Renal pelvis (tissue), 1 donor: ENCODE measurements at regions not wholly inside any gene's neighbourhood (a gene's known extent, or its start where the extent isn't known, plus 50 kb on each side); places are given as distances from the start of the nearest gene placed in this dataset.
"Not testable (repeated sequence)": the region's sequence is repeated elsewhere in the genome, so short reads cannot be mapped to it uniquely, and the experiment has no call there.

Source experiments
- DNase-seq: peaks from one replicate; pipeline ENCODE4 v3.0.0-alpha.2; 2013

- DNase-seq = no peak
Observed at GRCh38 chr12:13350381-13350780, 153.9 kb downstream of the EMP1 start.

DNA sequence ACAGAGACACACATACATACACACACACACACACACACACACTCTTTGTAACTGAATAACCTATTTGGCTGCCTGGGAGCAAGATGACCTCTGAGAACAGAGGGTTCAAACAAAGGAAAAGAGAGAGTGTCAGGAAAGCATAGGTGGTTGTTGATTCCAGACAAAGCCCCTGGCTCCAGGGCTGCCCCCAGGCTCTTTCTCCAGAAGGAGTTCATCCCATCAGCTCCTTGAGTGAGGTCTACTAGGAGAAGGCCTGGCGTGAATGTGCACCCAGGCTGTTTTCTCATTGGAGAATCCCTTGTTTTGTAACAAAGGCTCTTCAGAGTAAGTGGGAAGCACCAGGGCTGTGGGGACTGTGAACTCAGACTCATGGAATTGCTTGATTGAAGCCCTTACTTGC, 151.9 kb downstream of the EMP1 start:
- DNase-seq = no peak

GRCh38 chr12:13347241-13348043, 150.9 kb downstream of the EMP1 start:
- no peak for DNase-seq

- no peak for DNase-seq
Observed at GRCh38 chr12:13345722-13346121, 149.2 kb downstream of the EMP1 start.

- DNase-seq = no peak
Observed at GRCh38 chr12:13343375-13343774, 146.8 kb downstream of the EMP1 start.

DNA sequence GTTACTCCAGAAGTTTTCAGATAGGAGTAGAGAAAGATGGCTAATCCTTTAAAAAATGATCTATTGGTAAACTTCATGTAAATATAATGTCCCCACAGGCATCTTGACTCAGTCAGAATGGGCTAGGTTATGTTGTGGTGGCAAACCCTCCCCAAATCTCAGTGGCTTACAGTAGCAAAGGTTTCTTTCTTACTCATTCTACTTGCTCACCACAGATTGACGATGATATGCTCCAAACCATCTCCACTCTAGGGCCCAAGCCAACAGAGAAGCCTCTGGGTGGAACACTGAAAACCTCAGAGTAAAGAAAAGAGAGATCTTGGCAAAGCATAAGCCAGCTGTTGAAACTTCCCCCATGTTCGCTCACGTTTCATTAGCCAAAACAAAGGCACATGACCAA, 146.4 kb downstream of the EMP1 start:
- no peak for DNase-seq

DNA sequence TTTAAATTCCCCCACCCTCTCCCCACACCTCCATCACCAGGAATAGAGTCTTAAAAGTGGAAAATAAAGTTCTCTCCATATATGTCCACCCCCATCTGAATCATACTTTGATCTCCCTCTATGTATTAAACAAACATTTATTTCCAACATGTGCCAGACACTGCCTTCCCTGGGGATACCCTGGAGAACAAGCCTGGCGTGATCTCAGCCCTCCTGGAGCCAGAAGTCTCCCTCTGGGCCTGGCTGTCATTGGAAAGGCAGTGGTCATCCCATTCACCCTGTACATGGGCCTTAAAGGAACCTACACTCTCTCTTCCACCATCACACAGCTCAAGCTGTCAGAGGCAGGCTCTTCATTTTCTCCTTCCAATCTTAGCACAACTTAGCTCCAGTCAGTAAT, 143.6 kb downstream of the EMP1 start:
- no peak for DNase-seq

GRCh38 chr12:13339538-13339937, 143.0 kb downstream of the EMP1 start:
- no peak for DNase-seq

GRCh38 chr12:13339091-13339490, 142.6 kb downstream of the EMP1 start:
- DNase-seq = no peak

GRCh38 chr12:13337791-13338190, 141.3 kb downstream of the EMP1 start:
- no peak for DNase-seq

GRCh38 chr12:13336216-13336615, 139.7 kb downstream of the EMP1 start:
- no peak for DNase-seq

DNA sequence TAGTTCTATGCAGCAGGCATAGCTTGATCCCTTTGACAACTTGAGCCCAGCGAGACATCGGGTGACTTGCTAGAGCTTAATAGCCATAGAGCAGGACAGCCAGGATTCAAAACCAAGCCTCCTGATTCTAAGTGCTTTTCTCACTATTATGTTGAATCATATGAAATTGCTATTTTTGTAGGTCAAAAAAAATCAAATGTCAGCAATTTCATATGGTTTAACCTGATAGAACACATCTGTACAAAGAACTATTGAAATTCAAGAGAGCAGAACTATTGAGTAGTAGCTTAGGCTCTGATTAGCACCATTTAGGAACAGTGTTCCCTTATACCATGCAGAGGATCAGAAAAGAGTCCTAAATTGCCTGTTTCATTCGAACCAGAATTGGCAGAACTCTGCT, 132.0 kb downstream of the EMP1 start:
- no peak for DNase-seq

DNA sequence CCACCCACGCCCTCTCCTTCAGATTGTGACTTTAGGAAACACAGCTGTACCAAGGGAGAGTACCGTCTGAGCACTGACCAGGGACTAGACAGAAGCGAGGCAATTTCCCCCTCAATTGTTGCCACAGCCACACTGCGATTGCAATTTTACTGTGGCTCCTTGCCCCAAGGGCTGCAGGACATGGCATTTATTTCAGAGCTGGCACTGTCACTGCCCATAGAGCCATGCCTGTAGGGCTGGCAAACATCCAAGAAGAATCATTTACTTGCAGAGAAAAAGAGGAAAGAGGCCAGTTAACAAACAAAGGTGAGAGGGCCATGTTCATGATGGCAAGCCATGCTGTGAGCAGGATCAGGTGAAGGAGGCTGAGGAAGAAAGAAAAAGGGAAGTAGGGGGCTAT, 129.6 kb downstream of the EMP1 start:
- no peak for DNase-seq

DNA sequence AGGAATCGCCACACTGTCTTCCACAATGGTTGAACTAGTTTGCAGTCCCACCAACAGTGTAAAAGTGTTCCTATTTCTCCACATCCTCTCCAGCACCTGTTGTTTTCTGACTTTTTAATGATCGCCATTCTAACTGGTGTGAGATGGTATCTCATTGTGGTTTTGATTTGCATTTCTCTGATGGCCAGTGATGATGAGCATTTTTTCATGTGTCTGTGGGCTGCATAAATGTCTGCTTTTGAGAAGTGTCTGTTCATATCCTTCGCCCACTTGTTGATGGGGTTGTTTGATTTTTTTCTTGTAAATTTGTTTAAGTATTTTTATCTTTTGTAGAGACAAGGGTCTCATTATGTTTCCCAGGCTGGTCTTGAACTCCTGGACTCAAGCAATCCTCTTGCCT, 128.5 kb downstream of the EMP1 start:
- DNase-seq = not testable (repeated sequence)

DNA sequence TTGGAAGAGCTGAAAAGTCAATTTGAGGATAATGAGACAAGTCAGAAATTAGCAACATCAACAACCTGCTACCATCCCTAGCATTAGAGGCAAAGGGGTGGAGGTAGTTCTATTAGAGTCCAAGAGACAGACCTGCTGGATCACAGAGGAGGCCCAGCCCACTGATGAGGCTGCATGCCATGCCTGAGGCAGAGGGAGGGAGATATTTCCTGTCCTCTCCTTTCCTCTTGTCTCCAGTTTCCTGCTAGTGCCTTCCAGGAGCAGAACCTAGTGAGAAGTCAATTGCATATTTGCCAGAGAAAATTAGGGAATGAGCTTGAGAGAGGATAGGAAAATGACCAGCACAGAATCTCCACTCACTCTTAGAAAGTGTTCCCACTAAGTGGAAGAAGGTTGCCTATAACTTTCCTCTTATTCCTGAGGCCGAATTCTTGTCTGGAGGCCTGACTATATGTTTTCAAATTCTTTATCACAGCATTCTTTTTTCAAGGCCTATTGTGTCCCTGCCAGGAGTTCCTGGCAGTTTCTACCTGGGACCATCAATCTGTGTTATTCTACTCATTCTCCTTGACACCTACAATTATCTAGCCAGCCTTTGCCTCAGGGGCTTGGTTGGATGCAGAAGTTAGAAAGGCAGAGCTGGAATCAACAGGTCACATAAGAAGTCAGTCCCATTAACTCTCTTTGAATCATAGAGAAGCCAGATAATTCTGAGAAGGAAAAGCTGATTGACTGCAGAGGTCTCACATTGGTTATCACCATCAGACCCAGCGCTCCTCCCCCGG, 121.9 kb downstream of the EMP1 start:
- DNase-seq = no peak

- no peak for DNase-seq
Observed at GRCh38 chr12:13316587-13317246, 120.2 kb downstream of the EMP1 start.

- no peak for DNase-seq
Observed at GRCh38 chr12:13313886-13314285, 117.4 kb downstream of the EMP1 start.

DNA sequence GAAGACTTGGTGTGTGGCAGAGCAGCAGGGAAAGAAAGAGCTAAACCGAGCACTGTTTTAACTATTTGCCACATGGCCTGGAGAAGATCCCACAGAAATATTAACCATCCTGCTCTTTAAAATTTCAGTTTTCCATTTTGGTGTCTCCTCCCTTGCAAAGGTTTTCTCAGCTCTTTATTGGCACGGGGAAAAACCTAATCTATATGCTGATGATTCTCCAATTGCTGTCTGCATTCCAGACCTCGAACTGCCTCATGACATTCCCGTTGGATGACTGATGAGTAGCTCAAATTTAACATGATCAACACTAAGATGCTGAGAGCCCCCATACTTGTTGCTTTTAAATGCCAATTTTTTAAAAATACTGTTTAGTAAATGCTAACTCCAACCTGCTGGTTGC, 115.0 kb downstream of the EMP1 start:
- no peak for DNase-seq

- DNase-seq = no peak
Observed at GRCh38 chr12:13307143-13307816, 110.8 kb downstream of the EMP1 start.

GRCh38 chr12:13304924-13305323, 108.4 kb downstream of the EMP1 start:
- DNase-seq = no peak

DNA sequence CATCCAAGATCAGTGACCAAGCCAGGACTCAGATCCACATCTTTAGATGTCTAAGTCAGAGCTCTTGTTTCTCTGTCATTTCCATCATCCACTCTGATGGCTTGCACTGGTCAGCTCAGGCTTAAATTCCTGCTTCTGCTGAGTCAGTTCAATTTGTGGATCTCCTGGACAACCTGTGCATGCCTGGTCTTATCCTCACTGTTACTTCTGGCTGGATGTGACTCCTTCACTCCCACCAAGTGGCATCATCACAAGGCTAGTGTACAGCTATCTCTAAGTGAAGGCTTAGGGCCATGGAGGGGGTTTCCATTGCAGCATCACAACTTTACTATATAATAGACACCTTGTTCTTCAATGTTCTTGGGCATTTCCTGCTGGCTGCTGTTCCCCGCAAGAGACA, 102.9 kb downstream of the EMP1 start:
- DNase-seq = no peak

GRCh38 chr12:13293096-13293495, 96.6 kb downstream of the EMP1 start:
- DNase-seq = no peak
